NB4 (cell line): ENCODE measurements at regions not wholly inside any gene's neighbourhood (a gene's known extent, or its start where the extent isn't known, plus 50 kb on each side); places are given as distances from the start of the nearest gene placed in this dataset.

Experiments used
- DNase-seq: peaks from one replicate; pipeline ENCODE4 v3.0.0; 2010; ENCODE audit warnings: low read depth
- H3K4me3 ChIP-seq: one replicate; pipeline ENCODE4 v1.5.1; 2011; ENCODE audit warnings: mild to moderate bottlenecking, low read depth, low read length, moderate library complexity
- MYC ChIP-seq: IDR thresholded peaks from 2 replicates; pipeline ENCODE4 v1.6.1; 2011; ENCODE audit warnings: low read depth, low read length
- POLR2A ChIP-seq: IDR thresholded peaks from 2 replicates; pipeline ENCODE4 v1.6.1; 2011; ENCODE audit warnings: mild to moderate bottlenecking; ENCODE audit not compliant: insufficient read length; ENCODE audit errors: extremely low read depth
- TF ChIP-seq, protein P1 (sequence below): IDR thresholded peaks from 2 replicates; pipeline ENCODE4 v1.6.1; 2011; ENCODE audit warnings: low read depth, low read length
- TF ChIP-seq, protein P2 (sequence below): IDR thresholded peaks from one replicate; pipeline ENCODE4 v1.5.1; 2012; ENCODE audit warnings: low read depth, low read length

DNA sequence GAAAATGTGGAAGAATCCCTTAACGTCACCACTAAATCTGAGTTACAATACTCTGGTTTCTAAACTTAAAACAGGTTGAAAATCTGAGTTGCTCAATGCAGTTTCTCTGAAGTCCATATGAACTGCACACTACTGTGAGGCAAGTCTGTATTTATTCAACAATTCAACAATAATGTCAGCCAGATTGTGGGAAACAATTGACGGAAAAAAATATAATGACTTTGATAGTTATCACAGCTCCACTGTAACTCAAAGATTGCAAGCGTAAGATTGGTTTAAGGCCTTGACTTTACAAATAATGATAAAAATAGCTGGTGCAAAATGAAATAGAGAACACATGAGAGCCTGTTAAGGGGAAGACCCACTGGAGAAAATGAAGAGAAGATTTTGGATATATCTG, 219.4 kb upstream of the CCDC150 start:
- no peak overlapping the region for H3K4me3 ChIP-seq
- no peak for DNase-seq
- TF ChIP-seq, protein P1, sequence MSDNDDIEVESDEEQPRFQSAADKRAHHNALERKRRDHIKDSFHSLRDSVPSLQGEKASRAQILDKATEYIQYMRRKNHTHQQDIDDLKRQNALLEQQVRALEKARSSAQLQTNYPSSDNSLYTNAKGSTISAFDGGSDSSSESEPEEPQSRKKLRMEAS, result no peak

DNA sequence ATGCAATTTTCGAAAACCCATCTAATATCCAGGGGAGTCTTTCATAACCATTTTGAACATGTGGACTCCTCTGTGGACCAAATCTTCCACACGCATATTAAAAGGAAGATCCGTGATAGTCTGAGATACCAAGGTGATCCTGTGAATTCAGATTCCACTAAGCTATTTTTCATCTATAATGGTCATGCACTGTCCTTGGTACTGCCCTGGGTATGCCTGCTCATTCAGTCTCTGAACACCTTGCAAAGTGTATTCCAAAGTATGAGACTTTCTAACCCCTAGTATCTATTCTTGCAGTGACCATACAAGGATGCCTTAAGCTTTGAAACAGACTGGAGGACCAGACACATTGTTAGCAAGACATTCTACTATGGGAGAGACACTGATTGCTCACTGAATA, 217.6 kb upstream of the CCDC150 start:
- no peak overlapping the region for H3K4me3 ChIP-seq
- no peak for DNase-seq
- TF ChIP-seq POLR2A, result no peak
- TF ChIP-seq, protein P2, sequence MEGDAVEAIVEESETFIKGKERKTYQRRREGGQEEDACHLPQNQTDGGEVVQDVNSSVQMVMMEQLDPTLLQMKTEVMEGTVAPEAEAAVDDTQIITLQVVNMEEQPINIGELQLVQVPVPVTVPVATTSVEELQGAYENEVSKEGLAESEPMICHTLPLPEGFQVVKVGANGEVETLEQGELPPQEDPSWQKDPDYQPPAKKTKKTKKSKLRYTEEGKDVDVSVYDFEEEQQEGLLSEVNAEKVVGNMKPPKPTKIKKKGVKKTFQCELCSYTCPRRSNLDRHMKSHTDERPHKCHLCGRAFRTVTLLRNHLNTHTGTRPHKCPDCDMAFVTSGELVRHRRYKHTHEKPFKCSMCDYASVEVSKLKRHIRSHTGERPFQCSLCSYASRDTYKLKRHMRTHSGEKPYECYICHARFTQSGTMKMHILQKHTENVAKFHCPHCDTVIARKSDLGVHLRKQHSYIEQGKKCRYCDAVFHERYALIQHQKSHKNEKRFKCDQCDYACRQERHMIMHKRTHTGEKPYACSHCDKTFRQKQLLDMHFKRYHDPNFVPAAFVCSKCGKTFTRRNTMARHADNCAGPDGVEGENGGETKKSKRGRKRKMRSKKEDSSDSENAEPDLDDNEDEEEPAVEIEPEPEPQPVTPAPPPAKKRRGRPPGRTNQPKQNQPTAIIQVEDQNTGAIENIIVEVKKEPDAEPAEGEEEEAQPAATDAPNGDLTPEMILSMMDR, result no peak
- TF ChIP-seq, protein P1, result no peak
- TF ChIP-seq MYC, result no peak

DNA sequence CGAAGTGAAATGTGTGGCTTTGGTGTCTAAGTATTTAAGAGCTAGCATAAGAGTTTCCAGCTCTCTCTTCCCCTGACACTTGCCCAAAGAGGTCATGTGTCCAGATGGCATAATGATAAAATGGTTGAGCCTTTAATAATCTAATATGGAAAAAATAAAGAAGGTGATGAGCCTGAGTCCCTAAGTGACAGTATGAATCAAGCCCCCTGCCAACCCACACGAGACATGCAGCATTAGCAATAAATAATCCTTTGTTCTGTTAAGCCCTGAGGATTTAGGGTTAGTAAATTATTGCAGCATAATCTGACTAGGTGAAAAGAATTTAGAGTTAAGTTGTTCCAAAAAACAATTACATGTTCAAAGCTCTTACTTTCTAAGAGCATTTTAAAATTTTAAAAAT, 217.2 kb upstream of the CCDC150 start:
- no peak for DNase-seq
- no peak overlapping the region for H3K4me3 ChIP-seq
- TF ChIP-seq, protein P1, result no peak
- TF ChIP-seq MYC (no peak), POLR2A (no peak)
- TF ChIP-seq, protein P2, result no peak

DNA sequence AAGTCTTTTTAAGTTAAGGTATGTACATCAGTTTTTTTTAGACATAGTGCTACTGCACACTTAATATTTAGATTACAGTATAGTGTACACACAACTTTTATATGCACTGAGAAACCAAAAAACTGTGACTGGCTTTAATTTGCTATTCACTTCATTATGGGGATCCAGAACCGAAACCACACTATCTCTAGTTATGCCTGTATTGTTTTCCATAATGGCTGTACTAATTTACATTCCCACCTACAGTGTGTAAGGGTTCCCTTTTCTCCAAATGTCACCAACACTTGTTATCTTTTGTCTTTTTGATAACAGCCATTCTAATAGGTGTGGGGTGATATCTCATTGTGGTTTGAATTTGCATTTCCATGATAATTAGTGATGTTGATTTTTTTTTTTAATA, 213.4 kb upstream of the CCDC150 start:
- no peak overlapping the region for H3K4me3 ChIP-seq
- TF ChIP-seq MYC, result no peak
- TF ChIP-seq, protein P2, result no peak
- no peak for TF ChIP-seq POLR2A
- TF ChIP-seq, protein P1, result no peak
- DNase-seq, result no peak

DNA sequence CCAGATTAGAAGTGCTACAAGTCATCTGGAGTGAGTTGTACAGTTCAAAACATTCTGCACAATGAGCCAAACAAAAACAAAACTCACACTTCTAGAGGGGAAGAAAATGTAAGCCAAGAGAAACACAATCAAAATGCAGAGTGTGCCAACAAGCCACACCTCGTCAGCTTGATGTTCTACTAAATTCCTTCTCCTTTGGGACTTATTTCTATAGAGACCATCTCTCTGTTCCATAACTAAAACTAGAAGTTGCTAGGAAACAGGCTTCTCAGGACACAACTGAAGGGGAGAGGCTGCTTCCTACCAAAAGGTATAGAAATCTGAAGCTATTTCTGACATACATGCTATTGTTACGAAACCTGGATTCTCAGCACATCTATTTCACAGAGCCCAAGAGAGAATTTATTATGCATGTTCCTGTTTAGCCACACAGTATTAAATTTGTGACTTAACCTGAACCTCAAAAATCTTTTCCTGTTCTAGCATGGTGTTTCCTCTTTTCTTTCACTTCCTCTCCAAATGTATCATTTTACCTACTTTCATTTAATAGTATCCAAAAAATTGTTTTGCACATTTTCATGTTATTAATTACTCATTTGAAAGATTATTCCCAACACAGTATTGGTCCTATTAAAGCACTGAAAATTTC, 211.4 kb upstream of the CCDC150 start:
- H3K4me3 ChIP-seq, result no peak overlapping the region
- TF ChIP-seq POLR2A, result no peak
- TF ChIP-seq, protein P1, result no peak
- TF ChIP-seq MYC, result no peak
- TF ChIP-seq, protein P2, result no peak
- DNase-seq, result no peak

DNA sequence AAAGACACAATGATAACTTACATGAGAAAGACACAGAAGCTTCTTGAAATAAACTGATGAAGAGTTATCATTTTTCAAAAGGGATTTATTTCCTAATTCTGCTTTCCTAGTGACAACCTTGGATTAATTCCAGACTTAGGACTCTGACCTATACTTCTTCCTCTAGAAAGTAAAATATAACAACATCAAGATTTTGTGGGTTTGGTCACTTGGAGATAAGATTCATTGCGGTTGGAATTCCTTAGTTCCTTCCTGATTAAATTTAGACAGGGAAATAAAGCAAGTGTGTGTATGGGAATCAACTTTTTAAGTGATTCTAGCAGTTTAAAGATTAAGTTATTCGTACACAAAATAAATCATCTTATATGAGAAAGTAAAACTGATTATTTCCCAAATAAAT, 208.4 kb upstream of the CCDC150 start:
- TF ChIP-seq, protein P1, result no peak
- TF ChIP-seq MYC, result no peak
- TF ChIP-seq, protein P2, result no peak
- no peak for DNase-seq
- no peak overlapping the region for H3K4me3 ChIP-seq
